Body of pancreas (tissue), 4 donors: ENCODE measurements at regions not wholly inside any gene's neighbourhood (a gene's known extent, or its start where the extent isn't known, plus 50 kb on each side); places are given as distances from the start of the nearest gene placed in this dataset.

Experiments used
- CTCF ChIP-seq, 7 experiments: fragments of 450-650 bp in 4 of 7; fragments of 200-600 bp in 3 of 7; sonication (generic) in 3 of 7; IDR thresholded peaks; one replicate each; pipeline ENCODE4 v1.5.1; 2016 to 2019; ENCODE audit warnings: antibody characterized with exemption in 7 of 7
- POLR2A ChIP-seq, 3 donors: fragments of 450-650 bp; IDR thresholded peaks; one replicate each; pipeline ENCODE4 v1.6.1; 2016; ENCODE audit warnings: antibody characterized with exemption in 3 of 3, mild to moderate bottlenecking in 2 of 3

DNA sequence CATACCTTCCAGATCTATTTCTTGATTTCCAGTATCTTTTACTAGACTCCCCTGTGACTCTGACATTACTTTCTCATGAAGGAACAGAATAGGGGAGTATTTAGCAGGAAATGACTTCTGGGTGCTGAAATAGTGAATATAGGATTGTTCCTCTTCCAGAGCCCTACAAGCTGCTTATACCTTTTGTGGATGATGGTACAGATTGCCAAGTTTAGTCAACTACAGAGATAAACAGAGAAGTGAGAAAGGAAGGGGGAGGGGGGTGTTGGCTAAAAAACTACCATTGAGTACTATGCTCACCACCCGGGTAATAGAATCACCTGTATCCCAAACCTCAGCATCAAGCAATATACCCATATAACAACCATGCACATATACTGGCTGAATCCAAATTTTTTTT, 298.3 kb upstream of the GPR149 start:
- no peak for TF ChIP-seq CTCF (IDR thresholded peaks at IDR 0.05)
- no peak for TF ChIP-seq POLR2A (IDR thresholded peaks at IDR 0.05)
